Neuronal stem cell (in vitro differentiated cells): ENCODE measurements at regions not wholly inside any gene's neighbourhood (a gene's known extent, or its start where the extent isn't known, plus 50 kb on each side); places are given as distances from the start of the nearest gene placed in this dataset.

Experiments
- DNase-seq: peaks from one replicate; pipeline ENCODE4 v3.0.0-alpha.2; 2013; ENCODE audit warnings: low spot score
- H2AFZ ChIP-seq: one replicate; pipeline ENCODE4 v1.6.1; 2013; ENCODE audit warnings: mild to moderate bottlenecking, low read length, inconsistent platforms
- H2AK5ac ChIP-seq: 2 replicates; pipeline ENCODE4 v1.6.1; 2013; ENCODE audit warnings: low read depth, mild to moderate bottlenecking, inconsistent platforms, low read length, moderate library complexity, mixed read lengths
- H2BK120ac ChIP-seq: 2 replicates; pipeline ENCODE4 v1.6.1; 2013; ENCODE audit warnings: low read depth, mild to moderate bottlenecking, inconsistent platforms, low read length, moderate library complexity, mixed read lengths
- H2BK12ac ChIP-seq: one replicate; pipeline ENCODE4 v1.6.1; 2013; ENCODE audit warnings: low read length, inconsistent platforms
- H2BK15ac ChIP-seq: 2 replicates; pipeline ENCODE4 v1.6.1; 2013; ENCODE audit warnings: mild to moderate bottlenecking, low read length, inconsistent platforms, mixed read lengths
- H2BK5ac ChIP-seq: one replicate; pipeline ENCODE4 v1.6.1; 2013; ENCODE audit warnings: inconsistent platforms, mild to moderate bottlenecking, low read length, moderate library complexity
- H3K14ac ChIP-seq: one replicate; pipeline ENCODE4 v1.6.1; 2013; ENCODE audit warnings: low read length, inconsistent platforms
- H3K18ac ChIP-seq: 2 replicates; pipeline ENCODE4 v1.6.1; 2013; ENCODE audit warnings: low read length, inconsistent platforms
- H3K23ac ChIP-seq: 2 replicates; pipeline ENCODE4 v1.6.1; 2013; ENCODE audit warnings: low read depth, mild to moderate bottlenecking, mixed read lengths, low read length, inconsistent platforms; ENCODE audit not compliant: poor library complexity
- H3K27ac ChIP-seq: replicated peaks from 3 replicates; pipeline ENCODE4 v1.5.1; 2013; ENCODE audit warnings: low read length, inconsistent platforms
- H3K27me3 ChIP-seq, 3 experiments: 2 replicates each; pipeline ENCODE4 v1.6.1; 2013; ENCODE audit warnings: low read length in 3 of 3, mild to moderate bottlenecking in 2 of 3, inconsistent platforms in 1 of 3, low read depth in 1 of 3, mixed read lengths in 1 of 3, moderate library complexity in 1 of 3; ENCODE audit not compliant: control insufficient read depth in 3 of 3, insufficient read depth in 3 of 3
- H3K36me3 ChIP-seq, 2 donors: replicated peaks in 1 of 2; 2 replicates each; pipeline ENCODE4 v1.6.1; 2013; ENCODE audit warnings: low read length in 2 of 2; ENCODE audit not compliant: control insufficient read depth in 2 of 2, insufficient read depth in 2 of 2
- H3K4ac ChIP-seq: 2 replicates; pipeline ENCODE4 v1.6.1; 2013; ENCODE audit warnings: inconsistent platforms, mild to moderate bottlenecking, low read length, moderate library complexity
- H3K4me1 ChIP-seq, 2 donors: 1 replicate in 1 of 2; 2 replicates in 1 of 2; pipeline ENCODE4 v1.6.1; 2013; ENCODE audit warnings: low read length in 2 of 2, low read depth in 1 of 2; ENCODE audit not compliant: control insufficient read depth in 2 of 2, insufficient read depth in 1 of 2
- H3K4me2 ChIP-seq: one replicate; pipeline ENCODE4 v1.6.1; 2013; ENCODE audit warnings: mild to moderate bottlenecking, low read length, inconsistent platforms; ENCODE audit not compliant: insufficient read depth, poor library complexity, severe bottlenecking
- H3K4me3 ChIP-seq, 2 donors: 2 replicates each; pipeline ENCODE4 v1.5.1; 2013; ENCODE audit warnings: low read length in 2 of 2, mild to moderate bottlenecking in 2 of 2, inconsistent platforms in 1 of 2, moderate library complexity in 1 of 2
- H3K79me1 ChIP-seq: one replicate; pipeline ENCODE4 v1.6.1; 2013; ENCODE audit warnings: low read depth, mild to moderate bottlenecking, inconsistent platforms, low read length, moderate library complexity
- H3K9ac ChIP-seq: one replicate; pipeline ENCODE4 v1.6.1; 2013; ENCODE audit warnings: mild to moderate bottlenecking, low read depth, low read length, inconsistent platforms; ENCODE audit not compliant: poor library complexity
- H3K9me3 ChIP-seq, 2 donors: replicated peaks in 1 of 2; 2 replicates each; pipeline versions ENCODE3 to v1.6.1; 2013; ENCODE audit warnings: low read length in 2 of 2, mild to moderate bottlenecking in 2 of 2, inconsistent platforms in 1 of 2, low read depth in 1 of 2, mixed read lengths in 1 of 2, moderate library complexity in 1 of 2; ENCODE audit not compliant: control insufficient read depth in 2 of 2, insufficient read depth in 1 of 2
- H4K8ac ChIP-seq: one replicate; pipeline ENCODE4 v1.6.1; 2013; ENCODE audit warnings: low read depth, mild to moderate bottlenecking, inconsistent platforms, low read length, moderate library complexity
- H4K91ac ChIP-seq: one replicate; pipeline ENCODE4 v1.6.1; 2013; ENCODE audit warnings: low read length, low read depth, mild to moderate bottlenecking, inconsistent platforms; ENCODE audit not compliant: poor library complexity
- WGBS, 2 donors: extraction: QIAGEN DNeasy Blood & Tissue Kit; methylation state at CpG; one replicate each; pipeline ENCODE4 v1.1.7; 2013; ENCODE audit warnings: missing lambda C conversion rate in 2 of 2, mixed read lengths in 1 of 2; ENCODE audit not compliant: insufficient read length in 2 of 2, insufficient replicate concordance in 1 of 2; ENCODE audit errors: extremely low coverage in 2 of 2; 5-methylcytosine and 5-hydroxymethylcytosine counted together

GRCh38 chr2:194491409-194492115 is 1165.5 kb upstream of the SLC39A10 start:
- DNase-seq, result no peak
- WGBS, 2 donors, result no CpG with 5 or more reads among the region's 2 CpGs
- Histone ChIP-seq H2BK5ac (no peak overlapping the region), H2BK15ac (no peak overlapping the region), H3K14ac (no peak overlapping the region), H4K91ac (no peak overlapping the region), H2BK120ac (no peak overlapping the region), H2AK5ac (no peak overlapping the region), H3K36me3 (no peaks in the 10 kb centered on the region), H3K9ac (no peak overlapping the region), H3K79me1 (no peaks in the 10 kb centered on the region), H2AFZ (no peak overlapping the region), H4K8ac (no peak overlapping the region), H2BK12ac (no peak overlapping the region), H3K4me1 (no peaks in the 10 kb centered on the region), H3K23ac (no peak overlapping the region), H3K4ac (no peak overlapping the region), H3K27ac (no peak overlapping the region), H3K4me3 (no peak overlapping the region), H3K18ac (no peak overlapping the region), H3K9me3 (no peaks in the 10 kb centered on the region), H3K27me3 (no peaks in the 10 kb centered on the region), H3K4me2 (no peak overlapping the region)

- Histone ChIP-seq H3K4me2 (no peak overlapping the region), H2BK5ac (no peak overlapping the region), H3K36me3 (no peaks in the 10 kb centered on the region), H3K23ac (no peak overlapping the region), H3K4ac (no peak overlapping the region), H3K27me3 (no peaks in the 10 kb centered on the region), H2BK120ac (no peak overlapping the region), H4K91ac (no peak overlapping the region), H3K27ac (no peak overlapping the region), H2AFZ (no peak overlapping the region), H3K14ac (no peak overlapping the region), H3K9me3 (no peaks in the 10 kb centered on the region), H3K18ac (no peak overlapping the region), H4K8ac (no peak overlapping the region), H2BK15ac (no peak overlapping the region), H3K9ac (no peak overlapping the region), H2BK12ac (no peak overlapping the region), H3K4me1 (no peaks in the 10 kb centered on the region), H3K4me3 (no peak overlapping the region), H2AK5ac (no peak overlapping the region), H3K79me1 (no peaks in the 10 kb centered on the region)
- no peak for DNase-seq
- WGBS, 2 donors, result no CpG with 5 or more reads among the region's 4 CpGs
These were observed 1170.7 kb upstream of the SLC39A10 start for GRCh38 chr2:194486326-194486725.

GRCh38 chr2:194483041-194483440 is 1174.0 kb upstream of the SLC39A10 start:
- H3K4ac ChIP-seq, result no peak overlapping the region
- no peak overlapping the region for H3K4me2 ChIP-seq
- no peak overlapping the region for H2BK120ac ChIP-seq
- H3K23ac ChIP-seq, result no peak overlapping the region
- H3K9ac ChIP-seq, result no peak overlapping the region
- H3K4me1 ChIP-seq, result no peaks in the 10 kb centered on the region
- no peak overlapping the region for H4K8ac ChIP-seq
- no peak overlapping the region for H3K4me3 ChIP-seq
- H2BK15ac ChIP-seq, result no peak overlapping the region
- no peak overlapping the region for H2AK5ac ChIP-seq
- no peak overlapping the region for H4K91ac ChIP-seq
- no CpG with 5 or more reads among the region's 1 CpG for WGBS, 2 donors
- H2BK12ac ChIP-seq, result no peak overlapping the region
- H2AFZ ChIP-seq, result no peak overlapping the region
- H3K27ac ChIP-seq, result no peak overlapping the region
- no peak overlapping the region for H3K18ac ChIP-seq
- no peak overlapping the region for H3K14ac ChIP-seq
- no peaks in the 10 kb centered on the region for H3K9me3 ChIP-seq
- H3K36me3 ChIP-seq, result no peaks in the 10 kb centered on the region
- H3K27me3 ChIP-seq, result no peaks in the 10 kb centered on the region
- no peak overlapping the region for H2BK5ac ChIP-seq
- no peaks in the 10 kb centered on the region for H3K79me1 ChIP-seq
- DNase-seq, result no peak

GRCh38 chr2:194465641-194466040 is 1191.4 kb upstream of the SLC39A10 start:
- Histone ChIP-seq H3K4me3 (no peak overlapping the region), H3K79me1 (no peaks in the 10 kb centered on the region), H3K27me3 (no peaks in the 10 kb centered on the region), H2AK5ac (no peak overlapping the region), H4K91ac (no peak overlapping the region), H2BK12ac (no peak overlapping the region), H3K9ac (no peak overlapping the region), H3K14ac (no peak overlapping the region), H2AFZ (no peak overlapping the region), H3K4me1 (no peaks in the 10 kb centered on the region), H3K4ac (no peak overlapping the region), H3K27ac (no peak overlapping the region), H3K36me3 (no peaks in the 10 kb centered on the region), H2BK15ac (no peak overlapping the region), H2BK5ac (no peak overlapping the region), H3K23ac (no peak overlapping the region), H4K8ac (no peak overlapping the region), H3K18ac (no peak overlapping the region), H3K4me2 (no peak overlapping the region), H3K9me3 (no peaks in the 10 kb centered on the region), H2BK120ac (no peak overlapping the region)
- WGBS, 2 donors, result no CpG with 5 or more reads among the region's 3 CpGs
- no peak for DNase-seq
